ENCODE measurements at regions not wholly inside any gene's neighbourhood (a gene's known extent, or its start where the extent isn't known, plus 50 kb on each side); places are given as distances from the start of the nearest gene placed in this dataset.

DNA sequence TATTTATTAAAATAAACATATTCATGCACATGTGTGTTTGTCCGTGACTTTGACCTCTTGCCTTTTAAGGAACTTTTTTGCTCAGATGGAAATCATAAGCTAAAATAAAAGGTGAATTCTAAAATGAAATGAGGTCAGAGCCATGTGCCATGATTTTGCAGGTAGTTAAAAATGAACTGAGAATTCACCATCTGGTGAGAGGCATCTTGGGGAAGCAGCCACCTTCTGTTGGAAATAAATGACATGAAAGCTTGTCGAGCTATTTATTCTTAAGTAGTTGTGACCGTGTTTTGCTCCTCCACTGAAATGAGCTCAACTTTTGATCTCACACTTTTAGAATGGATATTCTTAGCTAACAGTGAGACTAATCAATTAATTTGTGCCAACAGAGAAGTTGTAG lies 56.8 kb upstream of the CNOT2 start:
- no peaks in the 10 kb centered on the region for H3K27me3 ChIP-seq (ENCODE audit: insufficient read depth, low read depth)
- no peaks in the 10 kb centered on the region for H3K36me3 ChIP-seq (ENCODE audit: low read depth)
- no peak for DNase-seq
- no peaks in the 10 kb centered on the region for H3K9me3 ChIP-seq (ENCODE audit: insufficient read depth, low read depth)
- no peak overlapping the region for H3K4me2 ChIP-seq
- BruUV-seq (replicated peaks) = no TSS peak
- no peaks in the 10 kb centered on the region for H3K9me2 ChIP-seq (ENCODE audit: insufficient read depth)
- TF ChIP-seq EZH2 (IDR thresholded peaks at IDR 0.05; ENCODE audit: low read depth) = no peak
- no peak for TF ChIP-seq CTCF (conservative IDR thresholded peaks at IDR 0.05)
- no peaks in the 10 kb centered on the region for H4K20me1 ChIP-seq (ENCODE audit: insufficient read depth)
- ChIA-PET POLR2A (ENCODE audit: unreplicated experiment) (no interaction called here), CTCF (no interaction called here)
- H3K4me1 ChIP-seq (replicated peaks; ENCODE audit: insufficient read depth) = peaks cover 12% of the 10 kb centered on the region
- H3F3A ChIP-seq (ENCODE audit: insufficient read depth, low read depth) = no peaks in the 10 kb centered on the region
- no peak overlapping the region for H3K4me3 ChIP-seq
- no peaks in the 10 kb centered on the region for H3K79me2 ChIP-seq (ENCODE audit: low read depth)
- H3K27ac ChIP-seq = no peak overlapping the region
- no peak overlapping the region for H2AFZ ChIP-seq
- intact Hi-C loops (cut with micrococcal nuclease; ENCODE audit: unreplicated experiment) = no loop called here

DNA sequence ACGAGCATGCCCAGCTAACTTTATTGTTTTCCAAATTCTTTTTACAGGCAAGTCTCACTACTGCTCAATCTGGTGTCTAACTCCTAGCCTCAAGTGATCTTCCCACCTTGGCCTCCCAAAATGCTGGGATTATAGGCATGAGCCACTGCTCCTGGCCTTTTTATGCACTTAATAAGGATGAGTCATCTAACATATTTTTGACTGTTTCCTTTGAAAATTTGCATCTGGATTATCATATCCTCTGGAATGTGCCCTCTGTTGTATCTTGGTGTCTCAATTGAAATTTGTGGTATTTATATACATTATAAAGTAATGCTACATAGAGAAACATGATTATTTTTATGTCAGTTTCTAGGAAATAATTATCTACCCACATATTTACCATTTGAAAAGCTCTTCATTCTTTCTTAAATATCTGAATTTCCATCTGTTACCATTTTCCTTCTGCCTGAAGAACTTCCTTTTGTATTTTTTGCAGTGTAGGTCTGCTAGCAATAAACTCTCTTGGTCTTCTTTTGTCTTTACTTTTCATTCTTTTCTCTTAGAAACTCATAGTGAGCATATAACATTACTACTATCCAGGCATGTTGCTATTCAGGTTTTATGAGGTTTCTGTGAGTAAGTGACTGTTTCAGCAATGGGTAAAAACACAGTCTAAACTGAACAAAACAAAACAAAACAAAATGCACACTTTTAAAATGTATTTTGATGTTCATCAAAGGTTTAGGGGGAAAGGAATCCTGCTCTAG lies 52.8 kb upstream of the CNOT2 start:
- POLR2A ChIA-PET (ENCODE audit: unreplicated experiment) = no interaction called here
- Histone ChIP-seq H3K27me3 (ENCODE audit: insufficient read depth, low read depth) (no peaks in the 10 kb centered on the region), H3F3A (ENCODE audit: insufficient read depth, low read depth) (no peaks in the 10 kb centered on the region), H3K4me2 (peak overlapping the region; percentile 33), H3K79me2 (ENCODE audit: low read depth) (no peaks in the 10 kb centered on the region), H3K27ac (peak overlapping the region; percentile 44; the same call in 1 of the 2 replicates), H2AFZ (0 out of 2 replicates have a peak overlapping the region, but pooled peaks have one; percentile 57), H3K36me3 (ENCODE audit: low read depth) (no peaks in the 10 kb centered on the region), H3K9me2 (ENCODE audit: insufficient read depth) (no peaks in the 10 kb centered on the region), H3K4me1 (replicated peaks; ENCODE audit: insufficient read depth) (peaks cover 12% of the 10 kb centered on the region), H3K9me3 (ENCODE audit: insufficient read depth, low read depth) (no peaks in the 10 kb centered on the region), H4K20me1 (ENCODE audit: insufficient read depth) (no peaks in the 10 kb centered on the region), H3K4me3 (no peak overlapping the region)
- peak in 1 of 2 experiments; percentile 52 for DNase-seq
- intact Hi-C loops (cut with micrococcal nuclease; ENCODE audit: unreplicated experiment) = no loop called here
- TF ChIP-seq CTCF (conservative IDR thresholded peaks at IDR 0.05) = no peak
- TF ChIP-seq EZH2 (IDR thresholded peaks at IDR 0.05; ENCODE audit: low read depth) = no peak
- BruUV-seq (replicated peaks) = no TSS peak
- CTCF ChIA-PET = no interaction called here

All from PC-9 (cell line).